Muscle of back (tissue), 3 donors: ENCODE measurements at regions not wholly inside any gene's neighbourhood (a gene's known extent, or its start where the extent isn't known, plus 50 kb on each side); places are given as distances from the start of the nearest gene placed in this dataset.

Source experiments
- DNase-seq, 3 donors: peaks; one replicate each; pipeline versions ENCODE4 v3.0.0 to v3.0.0-alpha.2; 2013

- DNase-seq, result no peak
Measured at GRCh38 chr11:131191606-131192005, 178.8 kb upstream of the NTM start.

GRCh38 chr11:131192628-131193027 lies 177.8 kb upstream of the NTM start:
- DNase-seq, result no peak

DNA sequence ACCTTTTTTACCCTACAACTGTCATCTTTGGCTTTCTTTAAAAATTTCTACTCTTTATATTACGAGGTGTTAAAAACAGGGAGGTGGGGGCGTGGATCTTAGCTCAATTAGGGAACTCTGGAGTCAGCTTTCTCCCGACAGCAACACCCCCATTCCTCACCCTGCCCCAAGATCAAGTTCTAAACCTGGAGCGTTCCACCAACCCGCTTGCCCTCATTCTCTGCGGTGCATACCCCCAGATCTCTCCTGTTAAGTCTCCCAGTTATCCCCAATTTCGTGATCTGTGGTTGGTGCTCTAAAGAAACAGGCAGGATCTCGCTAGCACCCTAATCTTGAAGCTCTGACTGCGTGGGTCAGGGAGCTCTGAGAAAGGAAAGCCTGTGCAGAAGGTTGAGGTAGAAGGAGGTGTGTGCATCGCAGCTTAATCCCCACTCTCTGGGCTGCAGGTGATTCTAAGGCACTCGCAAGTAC lies 177.3 kb upstream of the NTM start:
- DNase-seq, result no peak

GRCh38 chr11:131194726-131195125 lies 175.7 kb upstream of the NTM start:
- no peak for DNase-seq

- peak; percentile 53 to 76 (median 60) for DNase-seq
Measured at GRCh38 chr11:131195661-131196517, 174.5 kb upstream of the NTM start.

- no peak for DNase-seq
Measured at GRCh38 chr11:131198161-131199014, 172.0 kb upstream of the NTM start.

DNA sequence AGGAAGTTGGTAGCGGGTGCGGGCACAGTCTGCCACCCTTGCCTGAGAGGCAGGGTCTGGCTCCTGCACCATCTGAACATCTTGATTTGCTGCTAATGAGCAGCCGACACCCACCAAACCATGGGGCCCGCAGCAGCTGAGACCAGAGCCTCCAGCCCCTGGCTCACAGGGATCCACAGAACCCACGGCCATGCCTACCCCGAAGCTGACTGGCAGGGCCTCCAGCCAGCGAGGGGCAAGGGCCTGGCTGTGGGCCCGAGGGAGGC lies 171.5 kb upstream of the NTM start:
- no peak for DNase-seq

DNA sequence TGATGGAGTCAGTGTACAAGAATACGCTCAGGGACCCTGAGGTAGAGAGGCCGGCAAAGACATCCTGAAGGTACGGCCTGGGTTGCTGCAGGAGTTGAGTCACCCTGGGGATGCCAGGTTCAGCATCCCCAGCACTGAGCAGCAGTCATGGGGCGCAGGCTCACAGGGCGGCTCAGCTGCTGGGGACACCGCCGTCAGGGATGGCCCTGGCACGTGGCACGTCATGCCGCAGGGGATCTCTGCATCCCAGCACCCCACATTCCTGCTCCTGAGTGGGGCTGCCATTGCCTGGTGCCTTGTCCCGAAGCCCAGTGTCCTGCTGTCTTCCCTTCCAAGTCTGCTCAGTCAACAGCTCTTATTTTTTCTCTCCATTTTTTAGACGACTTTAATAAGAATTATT lies 168.7 kb upstream of the NTM start:
- no peak for DNase-seq

- DNase-seq, result no peak
Measured at GRCh38 chr11:131203040-131203439, 167.4 kb upstream of the NTM start.

DNA sequence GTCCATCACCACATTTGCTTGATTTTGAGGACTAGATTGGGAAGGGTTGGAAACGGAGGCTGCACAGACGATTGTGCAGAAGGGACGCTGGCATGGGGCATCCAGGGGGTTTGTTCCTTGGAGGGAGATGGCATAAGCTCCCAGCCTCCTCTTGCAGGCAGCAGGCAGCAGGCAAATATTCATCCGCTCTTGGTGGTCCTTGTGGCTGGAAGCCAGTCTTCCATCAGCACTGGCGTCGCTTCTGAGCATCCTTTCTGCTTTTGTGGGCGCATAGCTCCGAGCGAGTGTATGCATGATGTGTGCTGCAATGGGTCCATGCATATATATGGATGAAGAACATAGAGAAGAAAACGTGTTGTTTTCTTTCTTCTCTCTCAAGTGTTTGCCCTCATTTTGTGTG lies 166.1 kb upstream of the NTM start:
- no peak for DNase-seq

DNA sequence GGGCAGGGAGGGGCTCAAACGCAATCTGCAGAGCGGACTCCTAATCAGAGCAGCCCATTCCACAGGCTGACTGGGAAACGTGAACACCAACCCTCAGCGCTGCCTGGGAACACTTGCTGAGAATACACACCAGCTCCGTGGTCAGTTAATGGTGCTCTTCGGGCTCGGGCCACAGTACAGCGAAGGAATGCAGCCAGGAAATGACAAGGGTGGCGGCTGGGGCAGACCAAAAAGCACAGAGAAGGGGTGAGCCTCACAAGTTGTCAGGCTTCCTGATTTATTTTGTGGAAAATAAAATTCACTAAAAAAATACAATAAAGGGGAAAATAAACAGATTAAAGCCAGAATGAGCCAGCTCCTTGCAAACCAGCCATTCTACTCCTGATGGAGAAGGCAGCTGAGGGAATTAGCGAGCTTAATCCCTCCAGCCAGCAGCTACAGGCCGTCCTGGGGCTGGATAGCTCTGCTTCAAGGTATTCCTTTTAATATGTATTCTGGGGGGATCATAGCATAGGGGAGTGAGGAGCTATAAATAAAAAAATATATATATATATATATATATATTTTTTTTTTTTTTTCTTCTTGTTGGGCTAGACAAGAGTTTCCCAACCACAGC lies 165.5 kb upstream of the NTM start:
- DNase-seq, result no peak

- no peak for DNase-seq
Measured at GRCh38 chr11:131206671-131207070, 163.7 kb upstream of the NTM start.

- no peak for DNase-seq
Measured at GRCh38 chr11:131207901-131208300, 162.5 kb upstream of the NTM start.

GRCh38 chr11:131217313-131218310 lies 152.8 kb upstream of the NTM start:
- no peak for DNase-seq

DNA sequence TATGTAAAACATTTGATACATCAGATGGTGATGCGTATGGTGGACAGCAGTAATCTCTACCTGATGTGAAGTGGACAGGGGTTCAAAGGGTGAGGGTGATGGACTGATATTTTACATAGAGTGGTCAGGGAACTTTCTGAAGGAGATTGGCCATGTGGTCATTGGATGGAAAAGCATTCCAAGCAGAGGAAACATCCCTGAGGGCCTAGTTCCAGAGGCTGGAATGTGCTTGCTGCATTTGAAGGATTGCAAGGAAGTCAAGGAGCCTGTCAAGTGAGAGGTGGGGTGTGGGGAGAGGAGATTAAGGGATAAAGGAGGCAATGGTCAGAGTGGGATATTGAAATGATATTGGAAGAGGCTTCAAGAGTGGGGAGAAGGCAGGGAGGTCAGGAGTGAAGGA lies 151.9 kb upstream of the NTM start:
- DNase-seq, result no peak

DNA sequence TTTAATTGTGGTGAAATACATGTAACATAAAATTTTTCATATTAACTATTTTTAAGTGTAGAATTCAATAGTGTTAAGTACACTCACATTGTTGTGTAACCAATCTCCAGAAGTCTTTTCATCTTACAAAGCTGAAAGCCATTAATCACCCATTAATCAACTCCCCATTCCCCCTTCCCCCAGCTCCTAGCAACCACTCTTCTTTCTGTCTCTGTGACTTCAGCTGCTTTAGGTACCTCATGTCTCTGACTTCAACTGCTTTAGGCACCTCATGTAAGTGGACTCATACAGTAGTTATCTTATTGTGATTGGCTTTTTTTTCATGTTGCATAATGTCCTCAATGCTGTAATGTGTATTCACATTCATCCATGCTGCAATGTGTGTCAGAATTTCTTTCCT lies 150.8 kb upstream of the NTM start:
- DNase-seq, result no peak

DNA sequence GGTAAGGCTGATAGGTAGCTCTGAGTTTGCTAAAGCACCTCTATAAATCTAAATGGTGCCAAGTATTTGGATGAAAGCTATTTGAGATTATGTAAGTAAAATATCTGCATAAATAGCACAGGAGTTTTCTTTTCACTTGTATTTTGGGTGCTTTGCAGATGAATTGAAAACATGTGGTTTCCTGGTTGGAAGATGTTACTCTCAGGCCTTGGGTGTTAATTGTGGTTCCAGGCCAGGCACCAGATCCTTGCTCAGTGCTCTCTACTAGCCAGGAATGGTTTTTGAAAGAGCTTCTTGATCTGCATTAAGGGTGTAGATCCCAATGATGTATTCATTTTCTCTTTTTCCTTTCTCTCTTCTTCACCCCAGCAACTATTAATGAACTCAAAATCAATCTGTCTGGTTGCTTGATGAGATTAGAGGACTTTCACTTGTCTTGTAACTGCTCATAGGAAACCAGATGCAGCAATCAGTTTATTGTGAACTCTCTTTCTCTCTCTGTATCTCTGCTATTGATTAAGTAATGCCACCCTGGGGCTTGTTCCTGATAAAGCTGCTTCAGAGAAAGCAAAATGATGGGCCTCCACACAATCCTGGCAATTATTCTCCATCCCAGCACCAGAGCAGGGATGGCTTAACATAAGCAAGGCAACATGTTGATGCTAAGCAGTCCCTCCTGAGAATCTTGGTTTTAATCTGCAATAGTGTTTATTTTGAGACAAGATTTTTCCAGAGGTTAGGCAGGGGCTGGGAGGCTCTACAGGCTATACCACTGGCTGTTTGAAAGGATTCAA lies 147.0 kb upstream of the NTM start:
- DNase-seq, result no peak

DNA sequence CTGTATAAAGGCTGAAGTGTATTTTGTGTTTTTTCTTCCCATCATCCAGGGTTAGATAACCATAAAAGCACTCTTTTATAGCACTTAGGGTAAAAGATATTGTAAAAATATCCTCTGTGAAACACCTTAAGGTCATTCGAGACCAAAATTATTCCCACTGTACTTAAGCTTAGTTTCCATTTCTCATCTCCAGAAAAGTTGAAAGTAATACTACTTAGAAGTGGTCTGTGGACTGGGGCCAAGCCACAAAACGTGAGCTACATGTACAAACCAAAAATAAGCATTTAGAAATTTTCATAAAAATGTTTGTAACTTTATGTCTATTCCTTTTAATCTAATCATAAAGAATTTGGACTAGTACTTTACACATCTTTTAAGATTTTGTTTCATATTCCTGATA lies 142.0 kb upstream of the NTM start:
- DNase-seq, result no peak

GRCh38 chr11:131229221-131229620 lies 141.2 kb upstream of the NTM start:
- no peak for DNase-seq

DNA sequence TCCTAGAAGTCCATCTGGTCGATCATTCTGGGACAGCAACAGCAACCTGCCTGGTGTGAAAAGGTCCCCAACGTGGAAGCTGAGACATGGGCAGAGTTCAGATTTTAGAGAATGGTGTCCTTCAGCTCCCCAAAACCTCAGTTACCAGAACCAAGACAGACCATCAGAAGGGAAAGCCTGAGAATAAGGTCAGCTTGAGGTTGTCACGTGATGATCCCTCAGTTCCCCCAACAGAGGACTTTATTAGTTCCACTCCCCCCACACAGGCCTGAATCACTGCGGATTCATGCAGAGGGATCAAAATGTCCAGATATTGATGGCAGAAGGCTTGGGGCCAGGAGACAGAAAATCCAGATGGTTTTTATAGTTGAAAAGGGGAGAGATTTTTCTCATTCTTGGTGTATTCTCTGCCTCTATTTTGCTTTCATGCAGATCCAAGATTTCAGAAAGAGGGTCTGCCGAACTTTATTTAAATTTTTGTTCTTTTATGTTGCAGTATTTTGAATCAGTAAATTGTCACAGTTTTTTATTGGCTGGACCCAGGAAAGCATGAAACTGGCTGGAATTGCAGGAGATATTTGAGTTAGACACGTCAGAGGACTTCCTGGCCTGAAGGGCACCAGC lies 139.0 kb upstream of the NTM start:
- peak in 1 of 3 donors; percentile 13 for DNase-seq
